PC-9 (cell line): ENCODE measurements at regions not wholly inside any gene's neighbourhood (a gene's known extent, or its start where the extent isn't known, plus 50 kb on each side); places are given as distances from the start of the nearest gene placed in this dataset.

Experiments used
- CTCF ChIP-seq: fragments of 200-600 bp; sonication (generic); conservative IDR thresholded peaks from 2 replicates; pipeline ENCODE4 v1.6.1; 2017; ENCODE audit warnings: mixed run types, antibody characterized with exemption, mild to moderate bottlenecking, moderate library complexity
- EZH2 ChIP-seq: fragments of 200-600 bp; sonication (generic); IDR thresholded peaks from 2 replicates; pipeline ENCODE4 v1.8.0; 2017; ENCODE audit warnings: antibody characterized with exemption, low read depth

DNA sequence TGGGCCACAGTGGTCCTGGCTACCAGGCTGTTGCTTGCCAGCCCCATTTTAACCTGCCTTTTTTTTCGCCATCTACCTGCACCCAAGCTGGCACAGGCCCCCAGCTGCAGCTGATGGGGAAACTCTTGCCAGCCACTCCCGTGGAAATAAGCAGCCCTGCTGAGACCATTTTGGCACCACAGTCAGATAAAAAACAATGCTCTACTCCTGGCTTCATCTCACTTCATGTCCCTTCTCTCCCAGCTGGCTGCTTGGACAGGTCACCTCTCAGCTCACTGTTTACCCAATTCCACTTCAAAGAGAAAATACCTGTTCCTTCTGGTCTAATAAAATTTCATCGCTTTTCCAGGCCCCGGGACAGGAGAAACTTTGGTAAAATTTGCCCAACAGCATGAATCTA, 322.6 kb upstream of the SLC30A5 start:
- TF ChIP-seq CTCF (no peak), EZH2 (no peak)
